LNCAP (cell line): ENCODE measurements at regions not wholly inside any gene's neighbourhood (a gene's known extent, or its start where the extent isn't known, plus 50 kb on each side); places are given as distances from the start of the nearest gene placed in this dataset.

Experiments used
- CTCF ChIP-seq: fragments of 450-650 bp; IDR thresholded peaks from 2 replicates; pipeline ENCODE4 v1.5.1; 2017; ENCODE audit warnings: mild to moderate bottlenecking

GRCh38 chr2:223220658-223220925 lies 168.6 kb downstream of the KCNE4 start:
- no peak for TF ChIP-seq CTCF

GRCh38 chr2:223221139-223221835 lies 169.3 kb downstream of the KCNE4 start:
- TF ChIP-seq CTCF: no peak

- TF ChIP-seq CTCF: no peak
Measured at GRCh38 chr2:223222397-223222796, 170.4 kb downstream of the KCNE4 start.

- TF ChIP-seq CTCF: no peak
Measured at GRCh38 chr2:223223156-223223555, 171.2 kb downstream of the KCNE4 start.

GRCh38 chr2:223225266-223225665 lies 173.3 kb downstream of the KCNE4 start:
- no peak for TF ChIP-seq CTCF

GRCh38 chr2:223226264-223226663 lies 174.3 kb downstream of the KCNE4 start:
- no peak for TF ChIP-seq CTCF

GRCh38 chr2:223227338-223227737 lies 175.3 kb downstream of the KCNE4 start:
- no peak for TF ChIP-seq CTCF

- TF ChIP-seq CTCF: no peak
Measured at GRCh38 chr2:223228871-223229270, 176.9 kb downstream of the KCNE4 start.
